ENCODE measurements at regions not wholly inside any gene's neighbourhood (a gene's known extent, or its start where the extent isn't known, plus 50 kb on each side); places are given as distances from the start of the nearest gene placed in this dataset.

- BruUV-seq (replicated peaks) = no TSS peak
- no peaks in the 10 kb centered on the region for H3K4me1 ChIP-seq (ENCODE audit: insufficient read depth, low read length, poor library complexity, severe bottlenecking)
- H3K27me3 ChIP-seq (replicated peaks; ENCODE audit: insufficient read depth, low read depth, low read length, poor library complexity) = peaks cover 42% of the 10 kb centered on the region
- H3K36me3 ChIP-seq (ENCODE audit: insufficient read depth, low read length, poor library complexity, severe bottlenecking) = no peaks in the 10 kb centered on the region
- no peak for TF ChIP-seq CTCF (conservative IDR thresholded peaks at IDR 0.05; ENCODE audit: low read depth, low read length)
- CTCF ChIA-PET = no interaction called here
- no peaks in the 10 kb centered on the region for H3K9me3 ChIP-seq (ENCODE audit: low read depth, low read length, poor library complexity, severe bottlenecking)
- H3K27ac ChIP-seq (ENCODE audit: low read depth, low read length, poor library complexity, severe bottlenecking) = no peak overlapping the region
- POLR2A ChIA-PET (ENCODE audit: low non-redundant PET) = no interaction called here
- peak; percentile 43 for DNase-seq (ENCODE audit: low spot score)
- intact Hi-C loops (cut with micrococcal nuclease; ENCODE audit: unreplicated experiment) = no loop called here
- H3K4me3 ChIP-seq (ENCODE audit: low read depth, low read length, poor library complexity, severe bottlenecking) = no peak overlapping the region
Observed at GRCh38 chr16:86697715-86698114, 119.4 kb downstream of the FOXL1 start.

GRCh38 chr16:86700046-86700945 lies 121.9 kb downstream of the FOXL1 start:
- H3K27ac ChIP-seq (ENCODE audit: low read depth, low read length, poor library complexity, severe bottlenecking) = no peak overlapping the region
- no peak overlapping the region for H3K4me3 ChIP-seq (ENCODE audit: low read depth, low read length, poor library complexity, severe bottlenecking)
- peaks cover 21% of the 10 kb centered on the region for H3K27me3 ChIP-seq (replicated peaks; ENCODE audit: insufficient read depth, low read depth, low read length, poor library complexity)
- no TSS peak for BruUV-seq (replicated peaks)
- H3K9me3 ChIP-seq (ENCODE audit: low read depth, low read length, poor library complexity, severe bottlenecking) = no peaks in the 10 kb centered on the region
- POLR2A ChIA-PET (ENCODE audit: low non-redundant PET) = interaction anchor here (0.6 kb wide), 1 partner anchor 143 kb away, joined by 5 read pairs; no protein-coding TSS in a partner anchor
- CTCF ChIA-PET = no interaction called here
- intact Hi-C loops (cut with micrococcal nuclease; ENCODE audit: unreplicated experiment) = no loop called here
- H3K4me1 ChIP-seq (ENCODE audit: insufficient read depth, low read length, poor library complexity, severe bottlenecking) = no peaks in the 10 kb centered on the region
- no peaks in the 10 kb centered on the region for H3K36me3 ChIP-seq (ENCODE audit: insufficient read depth, low read length, poor library complexity, severe bottlenecking)
- TF ChIP-seq CTCF (conservative IDR thresholded peaks at IDR 0.05; ENCODE audit: low read depth, low read length) (no peak), EZH2 (IDR thresholded peaks at IDR 0.05; ENCODE audit: borderline replicate concordance, low read depth, low read length, poor library complexity, severe bottlenecking) (no peak)
- no peak for DNase-seq (ENCODE audit: low spot score)

- intact Hi-C loops (cut with micrococcal nuclease; ENCODE audit: unreplicated experiment) = no loop called here
- no peak overlapping the region for H3K4me3 ChIP-seq (ENCODE audit: low read depth, low read length, poor library complexity, severe bottlenecking)
- CTCF ChIA-PET = no interaction called here
- H3K9me3 ChIP-seq (ENCODE audit: low read depth, low read length, poor library complexity, severe bottlenecking) = no peaks in the 10 kb centered on the region
- POLR2A ChIA-PET (ENCODE audit: low non-redundant PET) = no interaction called here
- H3K27me3 ChIP-seq (replicated peaks; ENCODE audit: insufficient read depth, low read depth, low read length, poor library complexity) = peaks cover 13% of the 10 kb centered on the region
- no peak for DNase-seq (ENCODE audit: low spot score)
- no peak overlapping the region for H3K27ac ChIP-seq (ENCODE audit: low read depth, low read length, poor library complexity, severe bottlenecking)
- BruUV-seq (replicated peaks) = no TSS peak
- no peaks in the 10 kb centered on the region for H3K4me1 ChIP-seq (ENCODE audit: insufficient read depth, low read length, poor library complexity, severe bottlenecking)
- no peaks in the 10 kb centered on the region for H3K36me3 ChIP-seq (ENCODE audit: insufficient read depth, low read length, poor library complexity, severe bottlenecking)
- no peak for TF ChIP-seq EZH2 (IDR thresholded peaks at IDR 0.05; ENCODE audit: borderline replicate concordance, low read depth, low read length, poor library complexity, severe bottlenecking)
- no peak for TF ChIP-seq CTCF (conservative IDR thresholded peaks at IDR 0.05; ENCODE audit: low read depth, low read length)
Observed at GRCh38 chr16:86701286-86701975, 123.1 kb downstream of the FOXL1 start.
